CD4-positive, alpha-beta memory T cell (primary cell): ENCODE measurements at regions not wholly inside any gene's neighbourhood (a gene's known extent, or its start where the extent isn't known, plus 50 kb on each side); places are given as distances from the start of the nearest gene placed in this dataset.
A peak's percentile ranks its signal among the peaks of the same experiment; 100 is the strongest.

Experiments used
- CTCF ChIA-PET: fragments of 350-600 bp; sonication (Branson Sonifier 250); formaldehyde crosslinking; loops from one replicate; lab custom pipeline; 2021; ENCODE audit warnings: inconsistent platforms; ENCODE audit not compliant: partially characterized antibody; lab: Charles Lee
- POLR2A ChIA-PET: fragments of 350-600 bp; sonication (Branson Sonifier 250); formaldehyde crosslinking; loops from one replicate; lab custom pipeline; 2021; ENCODE audit not compliant: partially characterized antibody; lab: Charles Lee
- DNase-seq, 5 donors: peaks; one replicate each; pipeline versions ENCODE4 v3.0.0 to v3.0.0-alpha.2; 2020 to 2022; ENCODE audit warnings: mixed read lengths in 1 of 5
- H3K27ac ChIP-seq: one replicate; pipeline ENCODE4 v1.7.0; 2013; ENCODE audit warnings: low read depth, low read length
- H3K27me3 ChIP-seq: 2 replicates; pipeline ENCODE4 v1.7.0; 2013; ENCODE audit warnings: mild to moderate bottlenecking, low read length, moderate library complexity; ENCODE audit not compliant: insufficient read depth
- H3K36me3 ChIP-seq: 2 replicates; pipeline ENCODE4 v1.7.0; 2013; ENCODE audit warnings: mild to moderate bottlenecking, low read length, moderate library complexity; ENCODE audit not compliant: insufficient read depth
- H3K4me1 ChIP-seq: 2 replicates; pipeline ENCODE4 v1.7.0; 2013; ENCODE audit warnings: mild to moderate bottlenecking, low read length, moderate library complexity; ENCODE audit not compliant: insufficient read depth
- H3K4me3 ChIP-seq, 2 donors: one replicate each; pipeline ENCODE4 v1.7.0; 2013; ENCODE audit warnings: low read length in 2 of 2, mild to moderate bottlenecking in 1 of 2
- H3K9me3 ChIP-seq, 2 donors: one replicate each; pipeline ENCODE4 v1.7.0; 2013; ENCODE audit warnings: low read length in 2 of 2, control low read depth in 1 of 2; ENCODE audit not compliant: control insufficient read depth in 1 of 2
- H3K27ac Mint-ChIP-seq, 7 donors: one replicate each; pipeline ENCODE4 v1.8.0; 2020 to 2021; ENCODE audit warnings: mixed read lengths in 7 of 7, mild to moderate bottlenecking in 6 of 7, inconsistent platforms in 3 of 7, moderate library complexity in 3 of 7
- H3K27me3 Mint-ChIP-seq, 2 donors: one replicate each; pipeline ENCODE4 v1.8.0; 2020 to 2021; ENCODE audit warnings: mixed read lengths in 2 of 2
- H3K36me3 Mint-ChIP-seq, 2 donors: one replicate each; pipeline ENCODE4 v1.8.0; 2020 to 2021; ENCODE audit warnings: mixed read lengths in 2 of 2, inconsistent platforms in 1 of 2, mild to moderate bottlenecking in 1 of 2
- H3K4me1 Mint-ChIP-seq, 4 donors: one replicate each; pipeline ENCODE4 v1.8.0; 2020 to 2021; ENCODE audit warnings: mixed read lengths in 4 of 4, mild to moderate bottlenecking in 1 of 4
- H3K4me3 Mint-ChIP-seq, 8 donors: one replicate each; pipeline ENCODE4 v1.8.0; 2020 to 2021; ENCODE audit warnings: mixed read lengths in 8 of 8, mild to moderate bottlenecking in 7 of 8, moderate library complexity in 6 of 8, inconsistent platforms in 3 of 8
- H3K9me3 Mint-ChIP-seq, 8 donors: one replicate each; pipeline ENCODE4 v1.8.0; 2020 to 2021; ENCODE audit warnings: mixed read lengths in 8 of 8, mild to moderate bottlenecking in 5 of 8, inconsistent platforms in 3 of 8, moderate library complexity in 1 of 8
- intact Hi-C: fragments of 100-400 bp; cut with micrococcal nuclease; formaldehyde crosslinking; loops from one replicate; pipeline ENCODE4 v1.15.1; 2023

DNA sequence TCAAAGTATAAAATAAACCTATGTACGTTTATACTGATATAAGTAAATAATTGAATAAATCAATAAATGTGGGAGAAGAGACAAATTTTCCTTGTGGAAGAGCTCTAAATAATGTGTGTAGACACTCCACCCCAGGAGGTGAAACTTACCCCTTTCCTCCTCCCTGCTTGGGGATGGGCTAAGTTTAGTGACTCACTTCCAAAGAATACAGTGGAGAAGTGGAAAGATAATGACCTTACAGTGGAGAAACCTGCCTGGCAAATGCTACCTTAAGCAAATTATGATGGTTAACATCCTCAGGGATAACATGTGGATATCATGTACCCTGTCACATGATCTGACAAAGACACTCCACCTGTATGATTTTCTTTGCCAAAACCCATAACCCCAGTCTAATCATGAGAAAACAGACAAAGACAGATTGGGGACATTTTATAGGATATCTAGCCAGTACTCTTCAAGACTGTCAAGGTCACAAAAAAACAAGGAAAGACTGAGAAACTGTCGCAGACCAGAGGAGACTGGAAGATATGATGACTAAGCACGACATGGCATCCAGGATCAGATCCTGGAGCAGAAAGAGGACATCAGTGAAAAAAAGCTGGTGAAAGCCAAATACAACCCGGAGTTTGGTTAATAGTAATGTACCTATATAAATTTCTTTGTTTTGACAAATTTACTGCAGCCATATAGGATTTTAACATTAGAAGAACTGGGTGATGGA, 195.5 kb upstream of the PRDM1 start:
- Mint-ChIP-seq H3K4me3 (no peak overlapping the region), H3K36me3 (no peaks in the 10 kb centered on the region), H3K27me3 (no peaks in the 10 kb centered on the region), H3K27ac (no peak overlapping the region), H3K9me3 (no peaks in the 10 kb centered on the region), H3K4me1 (no peaks in the 10 kb centered on the region)
- POLR2A ChIA-PET = no interaction called here
- Histone ChIP-seq H3K4me1 (no peaks in the 10 kb centered on the region), H3K4me3 (no peak overlapping the region), H3K36me3 (no peaks in the 10 kb centered on the region), H3K27me3 (no peaks in the 10 kb centered on the region), H3K9me3 (no peaks in the 10 kb centered on the region), H3K27ac (no peak overlapping the region)
- CTCF ChIA-PET = interaction anchor here (1.6 kb wide), 1 partner anchor 9 kb away, joined by 7 read pairs; no protein-coding TSS in a partner anchor
- intact Hi-C loops = no loop called here
- DNase-seq = no peak

DNA sequence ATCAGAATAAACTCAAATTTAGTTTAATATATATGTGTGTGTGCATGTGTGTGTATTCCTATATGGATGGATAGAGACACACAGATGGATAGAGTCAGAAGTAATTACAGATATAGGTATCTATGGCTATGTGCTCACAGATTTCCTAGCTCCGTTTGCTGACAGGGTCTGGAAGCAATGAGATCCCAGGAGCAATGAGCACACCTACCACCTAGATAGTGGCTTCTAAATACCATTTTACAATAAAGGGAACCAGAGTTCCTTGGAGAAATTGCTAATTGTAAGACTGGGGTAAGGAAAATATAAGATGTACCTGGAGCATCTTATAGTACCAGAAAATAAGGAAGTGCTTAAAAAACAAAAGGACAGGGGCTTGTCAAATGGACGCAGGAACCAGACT, 196.2 kb upstream of the PRDM1 start:
- intact Hi-C loops = no loop called here
- ChIA-PET POLR2A (no interaction called here), CTCF (interaction anchor here (1.6 kb wide), 1 partner anchor 10 kb away, joined by 7 read pairs; no protein-coding TSS in a partner anchor)

GRCh38 chr6:105886814-105887544, 199.2 kb upstream of the PRDM1 start:
- Mint-ChIP-seq H3K27me3 (no peaks in the 10 kb centered on the region), H3K27ac (peak overlapping the region in 1 of 7 donors; percentile 1), H3K9me3 (no peaks in the 10 kb centered on the region), H3K36me3 (no peaks in the 10 kb centered on the region), H3K4me3 (no peak overlapping the region), H3K4me1 (peaks cover 0 to 1% (median 0%) of the 10 kb centered on the region in 4 donors)
- intact Hi-C loops = no loop called here
- H3K36me3 ChIP-seq = no peaks in the 10 kb centered on the region
- CTCF ChIA-PET = no interaction called here
- H3K27ac ChIP-seq = no peak overlapping the region
- no peak overlapping the region for H3K4me3 ChIP-seq
- H3K27me3 ChIP-seq = no peaks in the 10 kb centered on the region
- no peaks in the 10 kb centered on the region for H3K9me3 ChIP-seq
- no peak for DNase-seq
- H3K4me1 ChIP-seq = no peaks in the 10 kb centered on the region
- POLR2A ChIA-PET = no interaction called here

More for the DNA sequence above, 196.2 kb upstream of the PRDM1 start:
- Mint-ChIP-seq H3K27ac (no peak overlapping the region), H3K27me3 (no peaks in the 10 kb centered on the region), H3K9me3 (no peaks in the 10 kb centered on the region), H3K4me1 (peaks cover 0 to under 1% (median 0%) of the 10 kb centered on the region in 4 donors), H3K4me3 (no peak overlapping the region), H3K36me3 (no peaks in the 10 kb centered on the region)
- no peak overlapping the region for H3K4me3 ChIP-seq
- H3K4me1 ChIP-seq = no peaks in the 10 kb centered on the region
- no peaks in the 10 kb centered on the region for H3K36me3 ChIP-seq
- H3K9me3 ChIP-seq = no peaks in the 10 kb centered on the region
- H3K27ac ChIP-seq = no peak overlapping the region
- DNase-seq = no peak
- no peaks in the 10 kb centered on the region for H3K27me3 ChIP-seq

DNA sequence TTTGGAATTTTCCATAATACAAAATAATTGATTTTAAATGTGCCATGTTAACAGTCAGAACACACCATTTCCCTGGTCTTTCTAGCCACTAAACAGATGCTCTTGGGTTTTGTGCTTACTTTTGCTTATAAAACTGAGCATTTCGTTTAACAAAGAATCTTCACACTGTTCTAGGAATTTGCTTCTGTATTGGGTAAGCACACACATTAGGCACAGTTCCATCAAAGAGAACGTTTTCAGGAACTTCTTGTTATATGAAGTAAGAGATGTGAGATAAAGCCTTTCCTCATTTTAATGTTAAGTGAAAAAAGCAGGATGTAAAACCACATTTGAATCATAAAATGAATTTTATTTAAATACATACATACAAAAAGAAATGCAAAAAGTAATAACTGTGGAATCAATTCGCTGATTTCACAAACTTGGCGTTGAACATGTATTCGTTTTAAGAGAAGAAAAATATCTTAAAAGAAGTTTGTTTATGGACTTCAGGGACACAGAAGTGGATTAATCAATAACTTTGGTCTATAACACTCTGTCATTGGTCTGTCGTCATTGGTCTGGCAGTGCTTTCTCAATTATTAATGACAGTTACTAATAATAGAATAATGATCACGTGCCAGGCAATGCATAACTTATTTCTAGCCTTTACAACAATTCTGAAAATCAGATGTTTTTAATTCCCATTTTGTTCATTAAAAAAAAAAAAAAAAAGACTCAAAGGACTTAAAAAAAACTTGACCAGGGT, 199.9 kb upstream of the PRDM1 start:
- Histone ChIP-seq H3K27me3 (no peaks in the 10 kb centered on the region), H3K4me3 (no peak overlapping the region), H3K9me3 (no peaks in the 10 kb centered on the region), H3K4me1 (no peaks in the 10 kb centered on the region), H3K27ac (no peak overlapping the region), H3K36me3 (no peaks in the 10 kb centered on the region)
- H3K4me1 Mint-ChIP-seq = peaks cover 0 to 1% (median 0%) of the 10 kb centered on the region in 4 donors
- H3K36me3 Mint-ChIP-seq = no peaks in the 10 kb centered on the region
- ChIA-PET POLR2A (no interaction called here), CTCF (no interaction called here)
- no peak overlapping the region for H3K27ac Mint-ChIP-seq
- no peaks in the 10 kb centered on the region for H3K27me3 Mint-ChIP-seq
- no peak overlapping the region for H3K4me3 Mint-ChIP-seq
- H3K9me3 Mint-ChIP-seq = no peaks in the 10 kb centered on the region
- intact Hi-C loops = no loop called here
- DNase-seq = no peak

DNA sequence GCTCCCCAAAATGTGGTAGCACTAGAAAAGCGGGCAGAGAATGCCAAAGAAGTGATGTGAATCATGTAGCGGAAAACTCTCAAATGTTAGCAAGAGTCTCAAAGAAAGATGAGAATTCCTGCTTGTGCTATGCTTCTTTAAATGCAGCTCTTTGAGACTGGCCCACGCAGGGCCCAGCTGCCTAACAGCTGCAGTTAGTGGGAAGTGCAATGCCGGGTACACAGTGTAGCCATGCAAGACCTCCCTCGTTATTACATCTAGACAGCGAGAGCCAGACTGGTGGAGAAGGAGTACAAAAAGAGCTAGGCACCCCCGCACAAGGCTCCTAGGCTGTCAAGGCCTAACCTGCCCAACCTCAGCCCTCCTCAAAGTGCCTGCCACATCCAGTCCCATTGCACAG, 201.7 kb upstream of the PRDM1 start:
- Histone ChIP-seq H3K27ac (no peak overlapping the region), H3K27me3 (no peaks in the 10 kb centered on the region), H3K4me3 (no peak overlapping the region), H3K9me3 (no peaks in the 10 kb centered on the region), H3K4me1 (peaks cover 9% of the 10 kb centered on the region), H3K36me3 (no peaks in the 10 kb centered on the region)
- Mint-ChIP-seq H3K4me1 (peaks cover 6 to 9% (median 9%) of the 10 kb centered on the region in 4 donors), H3K9me3 (no peaks in the 10 kb centered on the region), H3K27me3 (peaks cover 2 to 6% of the 10 kb centered on the region in 2 donors), H3K36me3 (no peaks in the 10 kb centered on the region), H3K27ac (no peak overlapping the region), H3K4me3 (no peak overlapping the region)
- CTCF ChIA-PET = no interaction called here
- DNase-seq = no peak
- intact Hi-C loops = no loop called here
- POLR2A ChIA-PET = no interaction called here

GRCh38 chr6:105884011-105884410, 202.1 kb upstream of the PRDM1 start:
- no peak overlapping the region for H3K27ac Mint-ChIP-seq
- peaks cover 2 to 6% of the 10 kb centered on the region in 2 donors for H3K27me3 Mint-ChIP-seq
- H3K9me3 Mint-ChIP-seq = no peaks in the 10 kb centered on the region
- no peaks in the 10 kb centered on the region for H3K36me3 Mint-ChIP-seq
- H3K4me3 Mint-ChIP-seq = no peak overlapping the region
- Histone ChIP-seq H3K4me1 (peaks cover 9% of the 10 kb centered on the region), H3K9me3 (no peaks in the 10 kb centered on the region), H3K36me3 (no peaks in the 10 kb centered on the region), H3K4me3 (no peak overlapping the region), H3K27me3 (no peaks in the 10 kb centered on the region), H3K27ac (no peak overlapping the region)
- ChIA-PET CTCF (no interaction called here), POLR2A (no interaction called here)
- no peak for DNase-seq
- peaks cover 6 to 9% (median 9%) of the 10 kb centered on the region in 4 donors for H3K4me1 Mint-ChIP-seq
- intact Hi-C loops = no loop called here

GRCh38 chr6:105882828-105883227, 203.3 kb upstream of the PRDM1 start:
- Histone ChIP-seq H3K36me3 (no peaks in the 10 kb centered on the region), H3K4me3 (no peak overlapping the region), H3K27me3 (no peaks in the 10 kb centered on the region), H3K9me3 (no peaks in the 10 kb centered on the region), H3K27ac (no peak overlapping the region), H3K4me1 (peaks cover 9% of the 10 kb centered on the region)
- ChIA-PET POLR2A (no interaction called here), CTCF (interaction anchor here (1.2 kb wide), 1 partner anchor 12 kb away, joined by 5 read pairs; no protein-coding TSS in a partner anchor)
- no peak for DNase-seq
- H3K4me1 Mint-ChIP-seq = peaks cover 6 to 9% (median 9%) of the 10 kb centered on the region in 4 donors
- H3K9me3 Mint-ChIP-seq = no peaks in the 10 kb centered on the region
- no peaks in the 10 kb centered on the region for H3K36me3 Mint-ChIP-seq
- no peak overlapping the region for H3K4me3 Mint-ChIP-seq
- H3K27me3 Mint-ChIP-seq = peaks cover 2 to 14% of the 10 kb centered on the region in 2 donors
- H3K27ac Mint-ChIP-seq = no peak overlapping the region
- intact Hi-C loops = no loop called here
